ENCODE measurements at regions not wholly inside any gene's neighbourhood (a gene's known extent, or its start where the extent isn't known, plus 50 kb on each side); places are given as distances from the start of the nearest gene placed in this dataset.

- TF ChIP-seq, protein P1, sequence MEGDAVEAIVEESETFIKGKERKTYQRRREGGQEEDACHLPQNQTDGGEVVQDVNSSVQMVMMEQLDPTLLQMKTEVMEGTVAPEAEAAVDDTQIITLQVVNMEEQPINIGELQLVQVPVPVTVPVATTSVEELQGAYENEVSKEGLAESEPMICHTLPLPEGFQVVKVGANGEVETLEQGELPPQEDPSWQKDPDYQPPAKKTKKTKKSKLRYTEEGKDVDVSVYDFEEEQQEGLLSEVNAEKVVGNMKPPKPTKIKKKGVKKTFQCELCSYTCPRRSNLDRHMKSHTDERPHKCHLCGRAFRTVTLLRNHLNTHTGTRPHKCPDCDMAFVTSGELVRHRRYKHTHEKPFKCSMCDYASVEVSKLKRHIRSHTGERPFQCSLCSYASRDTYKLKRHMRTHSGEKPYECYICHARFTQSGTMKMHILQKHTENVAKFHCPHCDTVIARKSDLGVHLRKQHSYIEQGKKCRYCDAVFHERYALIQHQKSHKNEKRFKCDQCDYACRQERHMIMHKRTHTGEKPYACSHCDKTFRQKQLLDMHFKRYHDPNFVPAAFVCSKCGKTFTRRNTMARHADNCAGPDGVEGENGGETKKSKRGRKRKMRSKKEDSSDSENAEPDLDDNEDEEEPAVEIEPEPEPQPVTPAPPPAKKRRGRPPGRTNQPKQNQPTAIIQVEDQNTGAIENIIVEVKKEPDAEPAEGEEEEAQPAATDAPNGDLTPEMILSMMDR (IDR thresholded peaks at IDR 0.05; ENCODE audit: partially characterized antibody, unreplicated experiment) = no peak
- DNase-seq = no peak
- Mint-ChIP-seq H3K9me3 (ENCODE audit: unreplicated experiment) (no peaks in the 10 kb centered on the region), H3K27ac (ENCODE audit: unreplicated experiment) (no peak overlapping the region), H3K27me3 (ENCODE audit: unreplicated experiment) (peaks cover 4% of the 10 kb centered on the region), H3K4me1 (ENCODE audit: low read depth, unreplicated experiment) (no peaks in the 10 kb centered on the region), H3K36me3 (ENCODE audit: unreplicated experiment) (no peaks in the 10 kb centered on the region), H3K4me3 (ENCODE audit: unreplicated experiment) (no peak overlapping the region)
Observed at GRCh38 chr5:60248901-60249300, 355.4 kb upstream of the PDE4D start.

GRCh38 chr5:60243713-60244112, 350.2 kb upstream of the PDE4D start:
- Mint-ChIP-seq H3K4me3 (ENCODE audit: unreplicated experiment) (no peak overlapping the region), H3K9me3 (ENCODE audit: unreplicated experiment) (peaks cover 2% of the 10 kb centered on the region), H3K36me3 (ENCODE audit: unreplicated experiment) (no peaks in the 10 kb centered on the region), H3K27ac (ENCODE audit: unreplicated experiment) (no peak overlapping the region), H3K4me1 (ENCODE audit: low read depth, unreplicated experiment) (no peaks in the 10 kb centered on the region), H3K27me3 (ENCODE audit: unreplicated experiment) (peaks cover 2% of the 10 kb centered on the region)
- no peak for DNase-seq
- TF ChIP-seq, protein P1 (IDR thresholded peaks at IDR 0.05; ENCODE audit: partially characterized antibody, unreplicated experiment) = no peak

DNA sequence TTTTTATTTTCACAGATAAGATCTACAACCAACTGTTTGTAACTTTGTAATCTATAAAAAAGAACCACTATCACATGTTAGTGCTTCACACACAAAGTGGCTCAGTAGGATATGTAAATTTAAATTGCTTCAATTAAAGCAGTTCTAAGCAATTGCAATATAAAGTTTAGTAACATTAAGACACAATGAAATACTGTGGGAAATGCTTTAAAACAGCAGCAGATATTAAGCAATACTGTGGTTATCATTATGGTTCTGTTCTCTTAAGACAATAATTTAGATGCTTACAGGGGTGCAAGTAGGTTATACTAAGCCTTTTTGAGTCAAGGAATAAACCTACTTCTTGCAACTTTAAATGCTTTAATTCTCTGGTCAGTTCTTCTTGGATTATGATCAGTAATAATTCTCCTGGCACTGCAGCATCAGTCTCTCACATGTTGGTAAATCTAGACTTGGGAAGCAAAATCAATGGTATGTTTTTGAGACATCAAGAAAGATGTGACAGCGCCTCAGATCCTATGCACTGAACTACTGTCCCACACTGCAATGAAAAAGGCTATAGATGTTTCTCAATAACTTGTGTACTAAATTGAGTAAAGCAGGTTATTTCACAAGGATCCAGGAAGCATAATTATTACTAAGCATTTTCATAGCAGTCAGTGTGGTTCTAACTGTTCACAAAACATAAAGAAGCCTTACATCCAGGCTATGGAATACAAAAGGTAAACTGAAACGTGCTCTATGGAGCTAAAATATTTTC, 338.7 kb upstream of the PDE4D start:
- H3K4me1 Mint-ChIP-seq (ENCODE audit: low read depth, unreplicated experiment) = no peaks in the 10 kb centered on the region
- no peak overlapping the region for H3K27ac Mint-ChIP-seq (ENCODE audit: unreplicated experiment)

DNA sequence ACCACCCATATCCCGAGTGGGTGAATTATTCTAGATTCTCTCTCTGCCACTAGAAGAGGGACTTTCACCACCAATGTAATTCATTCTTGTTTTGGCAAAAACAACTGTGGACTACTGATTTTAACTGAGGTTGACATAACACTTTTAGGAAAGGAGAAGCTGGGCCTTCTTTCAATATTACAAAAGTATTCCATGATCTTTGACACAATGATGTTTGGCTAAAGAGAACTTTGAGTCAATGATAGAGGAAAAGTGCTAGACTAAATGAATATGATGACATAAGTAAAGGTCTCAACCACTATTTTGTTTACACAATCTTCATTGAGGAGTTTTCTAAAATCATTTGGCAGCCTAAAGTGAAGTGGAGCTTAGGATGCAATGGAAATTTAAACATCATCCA, 336.9 kb upstream of the PDE4D start:
- H3K36me3 Mint-ChIP-seq (ENCODE audit: unreplicated experiment) = no peaks in the 10 kb centered on the region
- H3K4me1 Mint-ChIP-seq (ENCODE audit: low read depth, unreplicated experiment) = no peaks in the 10 kb centered on the region
- no peaks in the 10 kb centered on the region for H3K27me3 Mint-ChIP-seq (ENCODE audit: unreplicated experiment)
- no peaks in the 10 kb centered on the region for H3K9me3 Mint-ChIP-seq (ENCODE audit: unreplicated experiment)
- no peak overlapping the region for H3K4me3 Mint-ChIP-seq (ENCODE audit: unreplicated experiment)
- H3K27ac Mint-ChIP-seq (ENCODE audit: unreplicated experiment) = no peak overlapping the region
- DNase-seq = no peak
- TF ChIP-seq, protein P1 (IDR thresholded peaks at IDR 0.05; ENCODE audit: partially characterized antibody, unreplicated experiment) = no peak

More for the DNA sequence above, 338.7 kb upstream of the PDE4D start:
- no peaks in the 10 kb centered on the region for H3K36me3 Mint-ChIP-seq (ENCODE audit: unreplicated experiment)
- H3K27me3 Mint-ChIP-seq (ENCODE audit: unreplicated experiment) = no peaks in the 10 kb centered on the region
- no peak overlapping the region for H3K4me3 Mint-ChIP-seq (ENCODE audit: unreplicated experiment)
- DNase-seq = no peak
- no peaks in the 10 kb centered on the region for H3K9me3 Mint-ChIP-seq (ENCODE audit: unreplicated experiment)
- TF ChIP-seq, protein P1 (IDR thresholded peaks at IDR 0.05; ENCODE audit: partially characterized antibody, unreplicated experiment) = no peak

DNA sequence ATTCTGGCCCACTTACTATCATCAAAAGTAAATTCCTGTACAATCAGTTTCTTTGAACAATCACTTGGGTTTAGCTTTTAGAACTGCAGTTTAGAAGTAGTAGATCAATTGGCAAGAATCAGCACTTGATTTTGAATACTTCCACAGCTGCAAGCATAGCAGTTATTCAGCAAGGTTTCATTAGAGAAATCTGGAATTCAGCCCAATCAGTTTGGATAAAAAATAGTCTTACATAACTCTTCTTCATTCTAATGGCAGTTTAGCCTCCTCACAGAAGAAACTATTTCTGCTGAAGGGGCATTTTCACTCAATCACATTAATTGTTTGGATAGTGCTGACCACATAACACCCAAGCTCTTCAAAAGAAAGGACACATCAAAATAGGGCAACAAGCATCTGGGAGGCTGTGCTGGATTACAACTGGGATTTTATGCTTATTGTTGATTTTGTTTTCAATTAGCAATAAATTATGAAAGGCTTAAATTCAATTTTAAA, 336.2 kb upstream of the PDE4D start:
- no peak for DNase-seq
- TF ChIP-seq, protein P1 (IDR thresholded peaks at IDR 0.05; ENCODE audit: partially characterized antibody, unreplicated experiment) = no peak
- no peaks in the 10 kb centered on the region for H3K27me3 Mint-ChIP-seq (ENCODE audit: unreplicated experiment)

More for the DNA sequence above, 336.2 kb upstream of the PDE4D start:
- H3K4me1 Mint-ChIP-seq (ENCODE audit: low read depth, unreplicated experiment) = no peaks in the 10 kb centered on the region
- H3K4me3 Mint-ChIP-seq (ENCODE audit: unreplicated experiment) = no peak overlapping the region
- no peaks in the 10 kb centered on the region for H3K9me3 Mint-ChIP-seq (ENCODE audit: unreplicated experiment)
- no peak overlapping the region for H3K27ac Mint-ChIP-seq (ENCODE audit: unreplicated experiment)
- H3K36me3 Mint-ChIP-seq (ENCODE audit: unreplicated experiment) = no peaks in the 10 kb centered on the region

Data from glutamatergic neuron (in vitro differentiated cells).